Right atrium auricular region (tissue), 2 donors: ENCODE measurements at regions not wholly inside any gene's neighbourhood (a gene's known extent, or its start where the extent isn't known, plus 50 kb on each side); places are given as distances from the start of the nearest gene placed in this dataset.

Experiments used
- DNase-seq: peaks from one replicate; pipeline ENCODE4 v3.0.0-alpha.2; 2019; ENCODE audit warnings: low spot score
- H3K27ac ChIP-seq, 2 donors: fragments of 200-600 bp; sonication (generic); 1 replicate in 1 of 2; 2 replicates in 1 of 2; pipeline ENCODE4 v1.5.1; 2016 to 2019
- H3K27me3 ChIP-seq, 2 donors: fragments of 200-600 bp; sonication (generic); one replicate each; pipeline versions ENCODE4 v1.5.1 to v1.6.0; 2017 to 2019
- H3K36me3 ChIP-seq: fragments of 200-600 bp; sonication (generic); one replicate; pipeline ENCODE4 v1.5.1; 2016
- H3K4me1 ChIP-seq, 2 donors: fragments of 200-600 bp; sonication (generic); one replicate each; pipeline versions ENCODE4 v1.5.1 to v1.6.0; 2017 to 2019
- H3K4me3 ChIP-seq, 2 donors: fragments of 200-600 bp; sonication (generic); 1 replicate in 1 of 2; 2 replicates in 1 of 2; pipeline ENCODE4 v1.5.1; 2017 to 2019; ENCODE audit warnings: mild to moderate bottlenecking in 1 of 2, moderate library complexity in 1 of 2
- H3K9me3 ChIP-seq, 2 donors: fragments of 200-600 bp; sonication (generic); one replicate each; pipeline ENCODE4 v1.5.1; 2019
- TF ChIP-seq, protein P1 (sequence below), 2 donors: fragments of 200-600 bp; sonication (generic); IDR thresholded peaks; one replicate each; pipeline ENCODE4 v1.5.1; 2019; ENCODE audit warnings: antibody characterized with exemption in 2 of 2

DNA sequence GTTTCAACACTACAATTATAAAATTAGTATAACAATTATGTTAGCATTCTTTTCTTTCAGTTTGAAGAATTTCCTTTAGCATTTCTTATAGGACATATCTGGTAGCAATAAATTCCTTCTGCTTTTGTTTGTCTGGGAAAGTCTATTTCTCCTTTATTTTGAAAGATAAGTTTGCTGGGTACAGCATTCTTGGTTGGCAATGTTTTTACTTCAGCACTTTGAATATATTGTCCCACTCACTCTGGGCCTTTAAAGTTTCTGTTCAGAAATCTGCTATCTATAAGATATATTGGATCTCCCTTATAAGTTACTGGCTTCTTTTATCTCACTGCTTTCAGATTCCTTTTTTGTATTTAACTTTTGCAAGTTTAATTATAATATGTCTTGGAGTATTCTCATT, 222.1 kb downstream of the PARM1 start:
- TF ChIP-seq, protein P1, sequence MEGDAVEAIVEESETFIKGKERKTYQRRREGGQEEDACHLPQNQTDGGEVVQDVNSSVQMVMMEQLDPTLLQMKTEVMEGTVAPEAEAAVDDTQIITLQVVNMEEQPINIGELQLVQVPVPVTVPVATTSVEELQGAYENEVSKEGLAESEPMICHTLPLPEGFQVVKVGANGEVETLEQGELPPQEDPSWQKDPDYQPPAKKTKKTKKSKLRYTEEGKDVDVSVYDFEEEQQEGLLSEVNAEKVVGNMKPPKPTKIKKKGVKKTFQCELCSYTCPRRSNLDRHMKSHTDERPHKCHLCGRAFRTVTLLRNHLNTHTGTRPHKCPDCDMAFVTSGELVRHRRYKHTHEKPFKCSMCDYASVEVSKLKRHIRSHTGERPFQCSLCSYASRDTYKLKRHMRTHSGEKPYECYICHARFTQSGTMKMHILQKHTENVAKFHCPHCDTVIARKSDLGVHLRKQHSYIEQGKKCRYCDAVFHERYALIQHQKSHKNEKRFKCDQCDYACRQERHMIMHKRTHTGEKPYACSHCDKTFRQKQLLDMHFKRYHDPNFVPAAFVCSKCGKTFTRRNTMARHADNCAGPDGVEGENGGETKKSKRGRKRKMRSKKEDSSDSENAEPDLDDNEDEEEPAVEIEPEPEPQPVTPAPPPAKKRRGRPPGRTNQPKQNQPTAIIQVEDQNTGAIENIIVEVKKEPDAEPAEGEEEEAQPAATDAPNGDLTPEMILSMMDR (IDR thresholded peaks at IDR 0.05) = no peak
- no peak overlapping the region for H3K4me3 ChIP-seq

DNA sequence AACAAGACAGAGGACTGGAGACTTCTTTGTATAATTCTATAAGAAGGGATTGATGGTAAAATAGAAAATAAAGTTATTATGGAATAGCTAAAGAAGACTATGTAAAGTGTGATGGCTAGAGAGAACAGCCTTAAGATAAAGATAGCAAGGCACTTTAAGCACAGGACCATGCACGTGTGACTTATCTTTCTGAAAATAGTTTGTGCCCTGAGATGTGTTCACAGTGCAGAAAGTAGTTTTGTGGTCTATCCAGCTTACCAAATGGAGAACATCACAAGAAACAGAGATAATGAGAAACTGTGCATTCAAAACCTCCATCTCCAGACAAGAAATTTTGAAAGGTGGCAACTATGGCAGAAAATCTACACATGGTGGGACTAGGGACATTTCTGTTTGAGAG, 213.3 kb downstream of the PARM1 start:
- Histone ChIP-seq H3K4me1 (no peaks in the 10 kb centered on the region), H3K9me3 (no peaks in the 10 kb centered on the region), H3K4me3 (no peak overlapping the region), H3K27me3 (no peaks in the 10 kb centered on the region), H3K36me3 (no peaks in the 10 kb centered on the region), H3K27ac (no peak overlapping the region)
- TF ChIP-seq, protein P1 (IDR thresholded peaks at IDR 0.05) = no peak
- DNase-seq = no peak

More for the DNA sequence above, 222.1 kb downstream of the PARM1 start:
- Histone ChIP-seq H3K27me3 (no peaks in the 10 kb centered on the region), H3K36me3 (no peaks in the 10 kb centered on the region), H3K4me1 (no peaks in the 10 kb centered on the region), H3K27ac (no peak overlapping the region), H3K9me3 (peaks cover 0 to 31% of the 10 kb centered on the region in 2 donors)
- no peak for DNase-seq

DNA sequence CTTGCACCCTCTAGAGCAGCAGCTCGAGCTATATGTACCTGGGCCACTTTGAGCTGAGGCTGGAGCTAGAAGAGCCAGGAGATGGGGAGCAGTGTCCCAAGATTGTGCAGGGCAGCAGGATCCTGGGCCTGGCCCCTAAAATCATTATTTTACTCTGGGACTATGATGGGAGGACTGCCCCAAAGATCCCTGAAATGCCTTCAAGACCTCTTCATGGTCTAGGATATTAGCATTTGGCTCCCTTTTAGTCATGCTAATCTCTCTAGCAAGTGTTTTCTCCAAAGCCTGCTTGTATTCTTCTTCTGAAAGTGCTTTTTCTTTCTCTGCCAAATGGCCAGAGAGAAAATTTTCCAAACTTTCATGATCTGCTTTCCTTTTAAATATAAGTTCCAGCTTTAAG, 211.6 kb downstream of the PARM1 start:
- TF ChIP-seq, protein P1 (IDR thresholded peaks at IDR 0.05) = no peak
- no peak overlapping the region for H3K27ac ChIP-seq
- no peaks in the 10 kb centered on the region for H3K36me3 ChIP-seq
- no peaks in the 10 kb centered on the region for H3K27me3 ChIP-seq
- no peak overlapping the region for H3K4me3 ChIP-seq
- no peaks in the 10 kb centered on the region for H3K9me3 ChIP-seq
- no peaks in the 10 kb centered on the region for H3K4me1 ChIP-seq
- no peak for DNase-seq

DNA sequence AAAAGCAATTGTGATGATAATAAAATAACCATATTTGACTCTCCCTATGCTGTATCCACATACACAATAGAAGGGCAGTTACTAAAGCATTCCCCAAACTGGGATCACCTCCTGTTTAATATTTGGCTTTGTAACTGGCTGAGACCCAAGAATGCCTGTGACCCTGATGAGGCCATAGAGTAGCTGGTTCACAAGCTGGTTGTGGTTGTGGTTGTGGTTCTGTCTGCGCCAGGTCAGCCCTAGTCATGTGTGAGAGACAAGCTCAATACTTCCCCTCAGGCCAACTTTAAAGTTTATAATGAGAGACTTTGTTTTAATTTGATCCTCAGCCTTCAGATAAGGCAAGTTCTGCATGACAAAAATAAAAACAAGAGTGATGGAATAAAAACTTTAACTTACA, 209.9 kb downstream of the PARM1 start:
- H3K27me3 ChIP-seq = no peaks in the 10 kb centered on the region
- no peaks in the 10 kb centered on the region for H3K4me1 ChIP-seq
- no peak for DNase-seq
- no peaks in the 10 kb centered on the region for H3K36me3 ChIP-seq
- no peaks in the 10 kb centered on the region for H3K9me3 ChIP-seq
- H3K4me3 ChIP-seq = no peak overlapping the region
- no peak overlapping the region for H3K27ac ChIP-seq
- TF ChIP-seq, protein P1 (IDR thresholded peaks at IDR 0.05) = no peak

DNA sequence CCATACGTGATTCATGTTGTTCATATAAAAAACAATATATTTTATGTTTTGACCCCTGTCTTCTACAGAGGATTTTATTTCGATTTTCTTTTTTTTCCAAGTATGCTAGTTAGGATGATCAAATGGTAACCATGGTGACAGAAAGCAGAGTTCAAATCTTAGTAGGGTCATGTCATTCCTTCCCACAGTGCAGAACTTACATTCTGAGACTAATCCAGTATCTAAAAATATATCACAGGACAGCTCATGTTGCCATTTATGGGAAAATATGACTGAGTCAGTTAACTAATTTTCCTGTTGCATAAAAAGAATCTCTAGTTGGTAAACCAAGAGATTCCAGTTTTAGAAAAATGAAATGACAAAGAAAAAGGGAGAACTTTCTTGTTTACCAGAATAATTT, 209.5 kb downstream of the PARM1 start:
- H3K9me3 ChIP-seq = no peaks in the 10 kb centered on the region
- H3K4me1 ChIP-seq = no peaks in the 10 kb centered on the region
- no peaks in the 10 kb centered on the region for H3K27me3 ChIP-seq
- TF ChIP-seq, protein P1 (IDR thresholded peaks at IDR 0.05) = no peak
- no peak overlapping the region for H3K27ac ChIP-seq
- H3K4me3 ChIP-seq = no peak overlapping the region
- H3K36me3 ChIP-seq = no peaks in the 10 kb centered on the region
- DNase-seq = no peak

DNA sequence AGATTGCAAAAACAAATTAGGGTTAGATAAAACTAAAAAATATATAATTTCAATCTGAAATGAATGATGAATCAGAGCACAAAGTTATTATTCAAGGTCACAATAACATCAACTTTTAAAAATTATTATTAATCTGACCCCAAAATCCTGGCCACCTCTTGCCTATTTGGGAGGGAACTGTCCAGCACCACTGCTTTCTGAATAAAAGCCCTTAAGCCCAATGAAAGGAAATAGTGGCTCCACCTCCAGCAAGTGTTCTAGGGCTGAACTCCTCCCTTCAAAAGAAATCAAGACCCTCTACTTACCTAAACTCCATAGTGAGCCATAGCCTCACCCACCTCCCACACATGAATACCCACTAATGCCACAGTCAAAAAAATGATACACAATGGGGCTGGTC, 208.2 kb downstream of the PARM1 start:
- H3K27me3 ChIP-seq = no peaks in the 10 kb centered on the region
- H3K4me3 ChIP-seq = no peak overlapping the region
- no peak overlapping the region for H3K27ac ChIP-seq
- H3K36me3 ChIP-seq = no peaks in the 10 kb centered on the region
- TF ChIP-seq, protein P1 (IDR thresholded peaks at IDR 0.05) = no peak
- H3K4me1 ChIP-seq = no peaks in the 10 kb centered on the region
- no peak for DNase-seq
- no peaks in the 10 kb centered on the region for H3K9me3 ChIP-seq
